Psoas muscle (tissue), 7 donors: ENCODE measurements at regions not wholly inside any gene's neighbourhood (a gene's known extent, or its start where the extent isn't known, plus 50 kb on each side); places are given as distances from the start of the nearest gene placed in this dataset.
"Not testable (repeated sequence)": the region's sequence is repeated elsewhere in the genome, so short reads cannot be mapped to it uniquely, and the experiment has no call there.

Experiments
- ATAC-seq, 4 donors: fragments of 200-7000 bp; cut with Tn5 transposase; one replicate each; pipeline ENCODE4 v1.9.1; 2020; ENCODE audit warnings: moderate library complexity in 3 of 4, mild to moderate bottlenecking in 2 of 4
- DNase-seq, 2 donors: peaks; one replicate each; pipeline ENCODE4 v3.0.0-alpha.2; 2020
- H3K27ac ChIP-seq: fragments of 200-600 bp; one replicate; pipeline ENCODE4 v1.8.0; 2022
- H3K27me3 ChIP-seq, 3 donors: fragments of 200-600 bp in 1 of 3; one replicate each; pipeline versions ENCODE4 v1.6.1 to v1.8.0; 2013 to 2022; ENCODE audit warnings: low read length in 2 of 3, mild to moderate bottlenecking in 2 of 3, moderate library complexity in 1 of 3; ENCODE audit not compliant: insufficient read depth in 3 of 3
- H3K36me3 ChIP-seq, 2 donors: fragments of 200-600 bp in 1 of 2; one replicate each; pipeline versions ENCODE4 v1.6.1 to v1.8.0; 2013 to 2022; ENCODE audit warnings: low read depth in 1 of 2, mild to moderate bottlenecking in 1 of 2, moderate library complexity in 1 of 2; ENCODE audit not compliant: insufficient read depth in 1 of 2
- H3K4me1 ChIP-seq: fragments of 200-600 bp; one replicate; pipeline ENCODE4 v1.8.0; 2022
- H3K4me3 ChIP-seq: fragments of 200-600 bp; one replicate; pipeline ENCODE4 v1.8.0; 2022; ENCODE audit warnings: mild to moderate bottlenecking
- H3K9me3 ChIP-seq: fragments of 200-600 bp; one replicate; pipeline ENCODE4 v1.8.0; 2022
- CTCF ChIP-seq: fragments of 200-600 bp; IDR thresholded peaks from one replicate; pipeline ENCODE4 v1.8.0; 2022; ENCODE audit warnings: antibody characterized with exemption
- WGBS, 3 donors: extraction: QIAGEN DNeasy Blood & Tissue Kit; methylation state at CpG; one replicate each; pipeline versions ENCODE4 v1.1.6 to v1.1.7; 2013; 5-methylcytosine and 5-hydroxymethylcytosine counted together
- intact Hi-C, 2 donors: fragments of 100-400 bp; cut with DNase I; formaldehyde crosslinking; loops; one replicate each; pipeline versions ENCODE4 v1.11.0 to v1.14.2; 2022
- donor health status: healthy with polysubstance abuse.
- donor health status: DM: no; HTN: no; CAD: no; lungs with moderate emphysema.
- donor health status: Bipolar disorder and iron deficiency.
- donor health status: healthy.
- donor health status: DM: yes; HTN: yes; CAD: no.
- donor health status: DM: no; HTN: no; CAD: no.
- donor health status: DM: yes; HTN: yes; CAD: no.

- Histone ChIP-seq H3K36me3 (no peaks in the 10 kb centered on the region), H3K27me3 (no peaks in the 10 kb centered on the region), H3K27ac (no peak overlapping the region), H3K9me3 (no peaks in the 10 kb centered on the region), H3K4me1 (no peaks in the 10 kb centered on the region), H3K4me3 (no peak overlapping the region)
- no peak for ATAC-seq
- 78 to 90% (median 87%) methylated on average over 1 of the region's 1 CpG for WGBS, 3 donors
- intact Hi-C loops, result no loop called here
- no peak for TF ChIP-seq CTCF
- DNase-seq, result no peak
Measured at GRCh38 chr9:115832031-115832430, 321.6 kb upstream of the PAPPA start.

- DNase-seq (no peak), ATAC-seq (no peak)
- Histone ChIP-seq H3K27ac (no peak overlapping the region), H3K27me3 (no peaks in the 10 kb centered on the region), H3K9me3 (no peaks in the 10 kb centered on the region), H3K4me3 (no peak overlapping the region), H3K4me1 (no peaks in the 10 kb centered on the region), H3K36me3 (no peaks in the 10 kb centered on the region)
- 66 to 70% (median 69%) methylated on average over 4 of the region's 4 CpGs for WGBS, 3 donors
- intact Hi-C loops, result no loop called here
- TF ChIP-seq CTCF, result no peak
Measured at GRCh38 chr9:115837618-115838017, 316.0 kb upstream of the PAPPA start.

GRCh38 chr9:115838417-115838816 lies 315.2 kb upstream of the PAPPA start:
- Histone ChIP-seq H3K4me3 (no peak overlapping the region), H3K4me1 (no peaks in the 10 kb centered on the region), H3K27me3 (no peaks in the 10 kb centered on the region), H3K27ac (no peak overlapping the region), H3K36me3 (no peaks in the 10 kb centered on the region), H3K9me3 (no peaks in the 10 kb centered on the region)
- TF ChIP-seq CTCF, result no peak
- DNase-seq (no peak), ATAC-seq (no peak)
- WGBS, 3 donors, result 73 to 78% (median 77%) methylated on average over 3 of the region's 3 CpGs
- intact Hi-C loops, result no loop called here

GRCh38 chr9:115844433-115844832 lies 309.2 kb upstream of the PAPPA start:
- H3K9me3 ChIP-seq, ATAC-seq, DNase-seq, H3K27ac ChIP-seq, H3K4me3 ChIP-seq, intact Hi-C loops, H3K36me3 ChIP-seq, H3K27me3 ChIP-seq, H3K4me1 ChIP-seq: not testable (repeated sequence)
- 80 to 91% (median 86%) methylated on average over 6 to 8 of the region's 8 CpGs for WGBS, 3 donors

- H3K27me3 ChIP-seq, result no peaks in the 10 kb centered on the region
- ATAC-seq, result no peak
- no peak overlapping the region for H3K4me3 ChIP-seq
- no peak for DNase-seq
- H3K36me3 ChIP-seq, result no peaks in the 10 kb centered on the region
- WGBS, 3 donors, result 74 to 83% (median 80%) methylated on average over 3 of the region's 3 CpGs
- H3K9me3 ChIP-seq, result no peaks in the 10 kb centered on the region
- no peak for TF ChIP-seq CTCF
- no peaks in the 10 kb centered on the region for H3K4me1 ChIP-seq
- no peak overlapping the region for H3K27ac ChIP-seq
- intact Hi-C loops, result no loop called here
Measured at GRCh38 chr9:115845648-115846312, 307.8 kb upstream of the PAPPA start.
